NCI-H69 (cell line): ENCODE measurements at regions not wholly inside any gene's neighbourhood (a gene's known extent, or its start where the extent isn't known, plus 50 kb on each side); places are given as distances from the start of the nearest gene placed in this dataset.
A peak's percentile ranks its signal among the peaks of the same experiment; 100 is the strongest.
"Not testable (repeated sequence)": the region's sequence is repeated elsewhere in the genome, so short reads cannot be mapped to it uniquely, and the experiment has no call there.

ENCODE experiments used
- DNase-seq: peaks from one replicate; lab custom pipeline; 2025; lab: John Stamatoyannopoulos, UW

DNA sequence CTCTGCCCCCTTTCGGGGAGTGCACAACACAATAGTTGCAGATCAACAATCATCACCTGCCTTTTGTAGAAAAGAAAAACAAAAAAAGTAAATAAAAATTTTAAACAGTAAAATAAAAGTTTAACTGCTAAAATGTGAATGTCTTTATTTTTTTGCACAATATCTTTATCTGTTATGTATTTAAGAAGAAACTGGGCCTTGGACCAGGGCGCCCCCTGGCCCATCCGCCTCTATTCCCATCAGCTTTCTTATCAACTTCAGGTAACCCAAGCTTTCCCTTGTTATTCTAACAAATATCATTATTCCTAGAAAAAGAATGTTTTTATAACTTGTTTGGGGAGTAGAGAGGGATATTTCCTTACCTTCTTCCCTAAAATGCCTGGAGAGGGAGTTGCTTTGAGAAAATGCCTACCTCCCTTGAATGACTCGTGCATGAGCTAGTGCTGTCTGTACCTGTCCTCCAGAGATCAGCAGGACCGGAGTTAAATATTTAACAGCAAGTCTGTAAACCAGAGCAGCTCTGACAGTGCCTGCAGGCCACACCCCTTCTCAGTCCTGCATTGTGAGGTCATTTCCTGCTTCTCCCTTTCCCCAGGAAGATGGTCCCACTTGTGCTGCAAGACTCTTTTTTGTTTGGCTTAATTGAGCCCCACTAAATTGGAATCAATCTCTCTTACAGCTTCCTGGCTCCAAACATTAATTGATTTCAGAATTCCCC, 192.8 kb upstream of the RGS6 start:
- no peak for DNase-seq

DNA sequence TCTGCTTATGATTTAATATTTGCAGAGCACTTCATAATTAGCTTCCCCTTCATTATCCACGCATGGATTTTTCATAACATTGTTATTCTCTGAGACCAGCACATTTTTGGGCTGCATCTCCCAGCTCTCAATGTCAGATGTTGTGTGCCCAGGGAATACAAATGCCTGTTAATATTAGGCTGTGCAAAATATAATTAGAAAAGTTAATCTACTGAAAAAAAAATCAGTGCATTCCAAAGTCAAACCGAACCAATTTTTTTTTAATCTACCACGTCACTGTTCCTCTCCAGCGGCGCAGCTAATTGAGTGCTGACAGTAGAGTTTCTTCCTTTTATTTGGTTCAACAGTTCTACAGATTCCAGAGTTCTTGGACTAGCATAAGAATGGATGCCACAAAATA, 191.0 kb upstream of the RGS6 start:
- no peak for DNase-seq

DNA sequence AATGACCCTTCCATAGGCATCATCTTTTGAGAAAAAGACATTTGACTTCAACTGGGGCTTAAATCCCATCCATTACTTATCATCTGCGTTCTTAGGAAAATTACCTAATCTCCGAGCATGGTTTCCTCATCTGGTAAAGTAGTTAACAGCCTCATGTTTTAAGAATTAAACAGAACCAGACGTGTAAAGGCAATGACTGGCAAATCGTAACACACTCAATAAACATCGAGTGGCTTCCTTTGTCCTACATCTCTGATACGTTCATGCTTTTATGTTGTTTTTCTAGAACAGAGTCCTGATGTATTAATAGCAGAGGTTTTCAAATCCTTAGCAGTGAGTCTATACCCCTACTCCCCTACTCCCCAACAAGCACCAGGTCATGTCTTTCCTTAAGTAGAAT, 189.7 kb upstream of the RGS6 start:
- DNase-seq = no peak

DNA sequence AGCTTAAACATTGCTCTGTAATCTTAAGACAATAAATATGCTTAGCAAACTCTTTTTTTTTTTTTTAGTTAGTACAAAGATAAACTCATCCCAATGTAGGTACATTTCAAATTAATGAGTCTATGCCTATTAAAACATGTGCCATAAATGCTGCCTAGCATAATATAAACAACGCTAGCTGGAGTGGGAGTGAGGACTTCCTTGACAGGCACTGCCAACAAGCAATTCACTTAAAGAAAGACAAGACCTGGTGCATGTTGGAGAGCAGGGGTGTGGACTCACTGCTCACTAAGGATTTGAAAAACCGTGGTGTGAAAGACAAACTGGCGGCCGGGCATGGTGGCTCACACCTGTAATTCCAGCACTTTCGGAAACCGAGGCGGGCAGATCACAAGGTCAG, 187.2 kb upstream of the RGS6 start:
- no peak for DNase-seq

DNA sequence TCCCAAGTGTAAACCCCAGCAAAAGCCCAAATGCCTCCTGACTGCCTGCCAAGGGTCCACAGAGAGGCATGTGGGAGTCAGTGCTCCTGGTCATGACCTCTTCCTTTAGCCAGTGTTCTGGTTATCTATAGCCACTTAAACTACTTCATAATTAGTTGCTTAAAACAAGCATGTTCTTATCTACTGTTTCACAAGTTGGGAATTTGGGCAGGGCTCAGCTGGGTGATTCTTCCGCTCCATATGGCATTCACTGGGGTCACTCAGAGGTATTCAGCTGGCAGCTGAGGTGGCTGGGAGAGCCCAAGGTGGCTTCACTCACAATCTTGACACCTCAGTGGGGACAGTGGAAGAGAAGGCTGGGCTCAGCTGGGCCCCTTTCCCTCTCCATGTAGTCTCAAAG, 184.0 kb upstream of the RGS6 start:
- no peak for DNase-seq

DNA sequence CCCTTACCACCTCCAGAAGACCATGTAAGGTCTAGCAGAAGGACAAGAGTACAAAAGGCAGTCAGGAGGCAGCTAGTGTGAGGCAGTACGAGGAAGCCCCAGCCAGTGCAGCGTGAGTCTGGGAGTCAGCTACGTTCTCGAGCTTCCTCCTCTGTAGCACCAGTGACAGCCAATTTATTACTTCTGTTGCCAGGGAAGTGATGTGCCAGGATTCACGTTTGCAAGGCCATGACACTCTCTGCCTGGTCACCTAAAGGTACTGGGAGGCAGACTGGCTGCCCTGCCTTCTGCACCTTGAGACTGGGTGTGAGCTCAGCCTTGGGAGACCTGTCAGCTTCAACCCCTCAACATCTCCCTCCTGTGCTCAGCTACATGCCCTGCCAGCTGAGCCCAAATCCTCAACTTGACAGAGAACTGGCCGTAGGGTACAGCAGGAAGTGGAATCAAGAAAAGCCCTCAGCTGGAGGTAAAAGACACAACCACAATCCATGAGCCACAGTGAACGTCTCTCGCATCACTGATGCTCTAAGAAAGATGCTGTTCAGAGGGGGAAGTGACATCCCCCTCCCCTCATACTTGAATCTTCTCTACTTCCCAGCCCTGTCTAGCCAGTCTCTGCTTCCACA, 182.5 kb upstream of the RGS6 start:
- peak; percentile 8 for DNase-seq

DNA sequence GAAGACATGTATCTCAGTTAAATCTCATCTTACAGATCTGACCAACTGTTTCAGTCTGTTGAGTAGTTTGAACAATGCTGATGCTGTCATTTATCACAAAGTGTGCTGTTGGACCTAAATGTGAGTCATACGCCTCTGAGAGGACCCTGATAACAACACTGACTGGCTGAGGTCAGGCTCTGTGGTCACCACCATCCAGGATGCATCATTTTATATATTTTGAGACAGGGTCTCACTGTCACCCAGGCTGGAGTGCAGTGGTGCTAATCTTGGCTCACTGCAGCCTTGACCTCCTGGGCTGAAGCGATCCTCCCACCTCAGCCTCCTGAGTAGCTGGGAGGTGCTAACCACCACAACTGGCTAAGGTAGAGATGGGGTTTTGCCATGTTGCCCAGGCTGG, 181.0 kb upstream of the RGS6 start:
- no peak for DNase-seq

DNA sequence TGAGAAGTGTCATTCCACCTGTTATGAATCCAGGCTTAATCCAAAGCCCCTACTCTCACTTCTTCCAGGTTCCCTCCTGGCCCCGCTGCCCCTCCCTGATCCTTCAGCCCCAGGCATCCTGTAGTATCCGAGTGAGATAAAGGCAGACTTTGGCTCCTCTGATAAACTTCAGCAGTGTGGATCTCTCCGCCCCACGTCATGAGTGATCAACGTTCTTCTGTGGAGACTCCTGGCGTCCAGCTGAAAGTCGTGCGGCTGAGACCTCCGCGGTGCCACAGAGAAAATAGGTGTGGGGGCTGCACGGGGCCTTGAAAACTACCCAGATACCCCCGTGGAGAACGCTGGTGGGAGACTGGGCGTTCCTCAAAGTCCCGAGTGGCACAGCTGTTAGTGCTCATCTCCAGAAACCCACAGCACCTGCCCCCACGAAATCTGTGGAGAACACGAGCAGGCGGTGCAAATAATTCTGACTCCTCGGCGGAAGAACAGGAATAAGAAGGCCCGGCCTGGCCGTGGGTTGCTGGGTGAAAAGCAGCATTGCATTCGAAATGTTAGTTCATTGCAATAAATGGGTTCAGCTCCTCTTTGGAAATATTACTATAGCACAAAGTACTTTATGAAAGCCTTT, 180.0 kb upstream of the RGS6 start:
- DNase-seq = no peak

DNA sequence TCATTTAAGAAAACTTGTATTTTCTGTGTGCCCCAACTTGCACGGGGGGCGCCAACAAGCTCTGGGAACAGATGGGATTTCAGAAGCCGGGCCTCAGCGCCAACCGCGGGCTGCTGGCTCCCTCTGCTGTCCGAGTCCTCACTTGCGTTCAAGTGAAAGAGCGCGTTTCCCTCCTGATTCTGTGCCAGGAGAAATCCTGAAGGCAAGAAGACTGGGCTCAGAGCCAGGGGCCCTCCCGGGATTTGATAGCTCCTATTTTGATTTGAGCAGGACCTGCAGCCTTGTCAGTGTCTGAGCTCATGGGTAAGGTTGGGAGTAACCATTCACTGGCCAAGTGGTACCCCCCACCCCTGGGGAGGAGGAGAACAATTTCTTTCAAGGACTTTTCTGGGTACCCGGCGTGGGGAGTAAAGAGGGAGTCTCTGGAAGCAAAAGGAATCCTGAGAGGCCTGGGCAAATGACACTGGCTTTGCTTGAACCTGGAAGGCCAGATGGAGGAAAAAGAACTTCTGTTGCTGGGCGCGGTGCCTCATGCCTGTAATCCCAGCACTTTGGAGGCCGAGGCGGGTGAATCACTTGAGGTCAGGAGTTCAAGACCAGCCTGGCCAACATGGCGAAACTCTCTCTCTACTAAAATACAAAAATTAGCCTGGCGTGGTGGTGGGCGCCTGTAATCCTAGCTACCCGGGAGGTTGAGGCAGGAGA, 179.0 kb upstream of the RGS6 start:
- DNase-seq = peak; percentile 97

DNA sequence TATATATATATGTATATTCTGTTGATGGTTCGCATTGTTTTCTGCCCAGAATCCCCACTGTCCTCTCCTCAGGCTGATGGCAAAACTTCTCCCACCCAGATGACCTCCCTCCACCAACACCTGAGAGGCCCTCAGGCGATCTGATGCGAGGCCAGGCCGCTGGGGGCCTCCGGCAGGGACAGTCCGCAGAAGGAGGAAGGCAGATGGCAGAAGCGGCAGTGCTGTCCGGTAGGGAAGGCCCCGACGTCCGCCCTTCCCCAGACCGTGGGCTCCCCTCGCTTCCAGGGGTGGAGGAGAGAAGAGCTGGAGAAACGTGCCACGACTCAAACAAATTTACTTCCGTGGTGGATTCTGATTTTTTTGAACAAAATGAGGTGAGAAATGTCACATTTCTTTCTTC, 178.3 kb upstream of the RGS6 start:
- no peak for DNase-seq

DNA sequence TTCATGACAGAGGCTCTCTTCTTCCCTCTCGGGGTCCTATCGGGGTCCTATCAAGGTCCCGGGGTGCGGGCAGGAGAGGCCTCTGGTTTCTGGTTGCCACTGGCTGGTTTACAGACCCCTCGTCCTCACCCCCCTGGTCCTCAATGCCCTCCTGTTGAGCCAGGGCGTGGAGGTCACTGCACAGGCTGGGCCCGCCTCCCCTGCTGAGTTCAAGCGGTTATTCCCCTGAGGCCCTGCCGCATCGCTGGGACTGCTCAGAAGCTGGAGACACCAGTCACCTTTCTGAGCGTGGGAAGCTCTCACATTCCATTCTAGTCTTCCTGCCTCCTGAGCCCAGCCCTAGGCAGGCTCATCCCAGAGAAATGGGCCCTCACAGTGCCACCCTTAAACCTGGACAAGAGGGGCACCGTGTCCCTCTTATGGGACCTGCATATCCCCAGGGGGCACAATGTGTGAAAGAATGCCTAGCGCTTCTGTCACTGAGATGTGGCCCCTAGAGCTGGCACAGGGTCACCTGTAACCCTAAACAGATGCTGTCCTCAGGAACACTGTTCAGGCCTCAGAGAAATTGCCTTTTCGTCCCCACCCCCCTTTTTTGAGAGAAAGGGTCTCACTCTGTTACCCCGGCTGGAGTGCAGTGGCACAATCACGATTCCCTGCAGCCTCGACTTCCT, 177.7 kb upstream of the RGS6 start:
- no peak for DNase-seq

DNA sequence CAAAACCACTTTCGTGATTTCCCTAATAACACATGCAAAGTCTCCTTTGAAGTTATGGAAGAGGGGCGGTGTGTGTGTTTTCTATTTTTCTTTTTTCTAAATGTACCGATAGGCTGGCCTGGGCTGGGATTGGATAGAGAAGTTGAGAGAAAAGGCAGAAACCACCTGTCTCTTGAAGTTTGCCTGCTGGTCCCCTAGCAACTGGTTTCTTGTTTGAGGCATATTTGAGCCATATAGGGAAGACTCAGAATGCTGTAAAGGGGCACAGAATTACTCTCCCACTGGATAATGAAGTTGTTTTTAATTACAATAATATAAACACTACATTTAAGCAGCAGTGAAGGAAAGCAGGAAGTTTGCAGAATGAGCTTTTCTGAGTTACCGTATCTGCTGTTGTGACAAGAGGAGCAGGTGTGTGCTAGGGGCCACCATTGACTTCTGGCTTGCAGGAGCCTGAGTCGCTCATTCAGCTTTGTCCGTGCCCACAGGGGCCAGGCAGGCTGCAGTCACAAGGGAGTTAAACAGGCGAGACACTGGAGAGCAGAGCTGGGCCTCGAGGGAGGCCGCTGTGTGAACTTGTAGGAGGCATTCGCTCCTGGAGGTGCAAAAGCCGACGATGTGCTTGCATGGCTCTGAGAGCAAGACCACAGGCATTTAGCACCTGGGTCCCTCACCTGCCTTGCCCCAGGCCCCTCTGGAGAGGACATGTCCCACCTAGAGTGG, 173.8 kb upstream of the RGS6 start:
- peak; percentile 38 for DNase-seq

DNA sequence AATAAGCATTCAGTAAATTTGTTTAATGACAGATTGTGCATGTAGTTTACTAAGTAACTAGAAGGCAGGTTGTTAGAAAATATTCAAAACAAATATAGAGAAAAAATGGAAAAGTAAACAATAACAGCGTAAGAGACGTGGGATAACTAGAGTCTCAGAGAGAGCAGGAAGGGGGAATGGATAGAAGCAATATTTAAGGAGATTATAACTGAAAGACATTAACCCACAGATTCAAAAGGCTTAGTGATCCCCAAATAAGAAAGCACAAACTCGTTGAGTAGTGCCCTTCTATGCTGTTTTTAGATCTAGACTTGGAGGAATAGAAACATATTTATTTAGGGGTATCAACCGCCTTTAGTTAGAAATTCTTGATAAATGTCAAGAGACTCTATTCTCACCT, 169.7 kb upstream of the RGS6 start:
- no peak for DNase-seq

DNA sequence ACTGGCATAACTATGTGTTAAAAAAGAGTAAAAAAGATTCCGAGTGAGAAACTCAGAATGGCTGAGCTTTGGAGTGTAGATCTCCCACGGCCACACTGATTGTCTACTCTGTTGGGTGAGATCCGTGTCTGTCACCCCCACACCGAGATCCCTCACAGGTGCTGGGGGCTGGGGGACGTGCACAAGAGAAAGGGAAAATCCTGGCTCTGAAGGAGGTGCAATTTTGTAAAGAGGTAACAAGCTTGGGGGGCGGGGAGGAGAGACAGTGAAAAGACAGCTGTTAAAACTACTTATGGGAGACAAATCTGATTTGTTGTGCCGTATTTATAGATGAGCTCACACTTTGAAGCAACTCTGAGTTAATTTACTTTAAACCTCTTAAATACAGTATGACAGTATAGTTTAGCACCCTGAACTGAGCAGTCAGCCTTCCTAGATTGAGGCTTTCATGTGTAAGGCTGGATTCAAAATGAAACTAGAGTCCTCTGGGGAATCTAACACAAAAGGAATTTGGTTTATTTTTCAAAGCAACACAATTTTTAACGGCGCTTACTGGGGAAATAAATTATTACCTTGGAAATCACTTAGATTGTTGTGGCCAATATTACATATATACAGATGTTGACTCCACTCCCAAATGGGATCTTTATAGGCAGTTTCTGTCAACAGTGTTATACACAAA, 167.4 kb upstream of the RGS6 start:
- DNase-seq = peak; percentile 24

DNA sequence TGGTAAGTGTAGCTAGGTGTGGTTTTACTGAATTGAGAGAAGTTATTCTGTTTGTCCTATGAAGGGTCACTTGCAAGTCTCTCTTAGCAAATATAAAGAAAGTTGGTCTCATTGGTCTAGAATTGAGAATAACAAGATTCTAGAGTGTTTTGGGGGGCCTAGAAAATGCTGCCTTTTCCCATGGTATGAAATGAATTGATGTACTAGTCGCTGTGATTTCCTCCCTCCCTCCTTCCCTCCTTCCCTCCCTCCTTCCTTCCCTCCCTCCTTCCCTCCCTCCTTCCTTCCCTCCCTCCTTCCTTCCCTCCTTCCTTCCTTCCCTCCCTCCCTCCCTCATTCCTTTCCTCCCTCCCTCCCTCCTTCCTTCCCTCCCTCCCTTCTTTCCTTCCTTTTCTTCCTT, 166.7 kb upstream of the RGS6 start:
- DNase-seq = no peak

DNA sequence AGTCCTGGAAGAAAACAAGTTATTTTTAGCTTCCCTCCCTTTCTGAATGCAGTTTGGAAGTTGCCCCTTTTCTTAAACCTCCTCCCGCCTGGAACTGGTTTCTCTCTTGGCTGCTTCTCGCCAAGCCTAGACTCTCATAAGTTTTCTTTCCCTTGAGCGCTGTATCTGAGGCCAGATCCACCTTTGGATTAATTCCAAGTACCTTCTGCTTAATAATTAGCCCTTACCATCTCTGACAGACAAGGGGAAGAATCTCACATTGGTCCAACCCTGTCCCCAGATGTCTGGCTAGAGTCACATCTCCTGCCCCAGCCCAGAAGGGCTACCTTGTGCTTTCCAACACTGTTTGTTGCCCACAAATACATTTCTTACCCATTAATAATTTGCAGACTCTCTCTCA, 161.8 kb upstream of the RGS6 start:
- no peak for DNase-seq

DNA sequence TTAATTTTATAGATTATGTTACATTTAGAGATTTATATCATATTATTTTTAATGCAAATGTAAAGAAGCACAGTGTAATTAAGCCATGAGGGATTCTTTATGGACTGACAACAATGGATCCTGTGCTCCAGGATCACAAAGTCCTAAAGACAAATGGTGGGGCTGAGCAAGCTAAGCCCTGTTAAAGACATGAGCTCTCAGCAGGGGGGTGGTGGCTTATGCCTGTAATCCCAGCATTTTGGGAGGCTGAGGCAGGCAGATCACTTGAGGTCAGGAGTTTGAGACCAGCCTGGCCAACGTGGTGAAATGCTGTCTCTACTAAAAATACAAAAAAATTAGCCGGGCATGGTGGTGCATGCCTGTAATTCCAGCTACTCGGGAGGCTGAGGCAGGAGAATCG, 160.8 kb upstream of the RGS6 start:
- not testable (repeated sequence) for DNase-seq

DNA sequence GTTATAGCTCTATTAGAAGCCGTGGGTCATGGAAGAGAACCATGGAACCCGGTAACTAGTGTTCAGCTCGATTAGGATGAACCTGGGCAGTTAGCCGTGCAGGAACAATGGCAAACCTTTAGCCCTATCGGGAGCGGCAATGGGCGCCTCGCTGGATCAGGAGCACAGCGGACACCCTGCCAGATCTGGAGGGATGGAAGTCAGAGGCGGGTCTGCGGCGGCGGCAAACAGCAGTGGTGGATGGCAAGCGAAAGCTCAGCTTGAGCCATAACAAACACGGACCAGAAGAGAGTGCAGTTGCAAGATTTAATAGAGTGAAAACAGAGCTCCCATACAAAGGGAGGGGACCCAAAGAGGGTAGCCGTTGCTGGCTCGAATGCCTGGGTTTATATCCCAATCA, 160.2 kb upstream of the RGS6 start:
- DNase-seq = not testable (repeated sequence)

DNA sequence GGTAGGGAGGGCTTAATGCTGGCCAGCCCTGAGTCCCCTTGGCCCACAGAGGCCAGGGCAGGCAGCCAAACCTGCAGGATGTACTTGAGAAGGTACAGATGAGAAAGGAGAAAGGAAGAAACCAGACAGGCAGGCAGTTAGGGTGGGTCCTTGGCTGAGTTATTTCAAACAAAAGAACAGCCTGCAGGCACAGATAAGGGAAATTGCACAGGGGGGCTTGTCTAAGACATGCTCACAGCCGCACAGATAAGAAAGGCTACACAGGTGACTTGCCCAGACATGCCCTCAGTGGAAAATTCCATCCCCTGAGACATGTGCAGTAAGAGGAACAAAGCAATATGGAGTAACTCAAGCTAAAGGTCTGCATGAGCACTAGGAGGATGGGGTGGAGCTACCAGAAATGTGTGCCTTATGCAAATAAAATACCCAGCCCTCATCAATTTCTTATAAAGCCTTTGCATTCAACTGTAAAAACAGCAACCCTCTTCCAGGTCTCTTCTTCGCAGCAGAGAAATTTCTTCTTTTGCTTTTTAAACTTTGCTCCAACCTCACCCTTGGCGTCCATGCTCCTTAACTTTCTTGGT, 158.2 kb upstream of the RGS6 start:
- DNase-seq = no peak

DNA sequence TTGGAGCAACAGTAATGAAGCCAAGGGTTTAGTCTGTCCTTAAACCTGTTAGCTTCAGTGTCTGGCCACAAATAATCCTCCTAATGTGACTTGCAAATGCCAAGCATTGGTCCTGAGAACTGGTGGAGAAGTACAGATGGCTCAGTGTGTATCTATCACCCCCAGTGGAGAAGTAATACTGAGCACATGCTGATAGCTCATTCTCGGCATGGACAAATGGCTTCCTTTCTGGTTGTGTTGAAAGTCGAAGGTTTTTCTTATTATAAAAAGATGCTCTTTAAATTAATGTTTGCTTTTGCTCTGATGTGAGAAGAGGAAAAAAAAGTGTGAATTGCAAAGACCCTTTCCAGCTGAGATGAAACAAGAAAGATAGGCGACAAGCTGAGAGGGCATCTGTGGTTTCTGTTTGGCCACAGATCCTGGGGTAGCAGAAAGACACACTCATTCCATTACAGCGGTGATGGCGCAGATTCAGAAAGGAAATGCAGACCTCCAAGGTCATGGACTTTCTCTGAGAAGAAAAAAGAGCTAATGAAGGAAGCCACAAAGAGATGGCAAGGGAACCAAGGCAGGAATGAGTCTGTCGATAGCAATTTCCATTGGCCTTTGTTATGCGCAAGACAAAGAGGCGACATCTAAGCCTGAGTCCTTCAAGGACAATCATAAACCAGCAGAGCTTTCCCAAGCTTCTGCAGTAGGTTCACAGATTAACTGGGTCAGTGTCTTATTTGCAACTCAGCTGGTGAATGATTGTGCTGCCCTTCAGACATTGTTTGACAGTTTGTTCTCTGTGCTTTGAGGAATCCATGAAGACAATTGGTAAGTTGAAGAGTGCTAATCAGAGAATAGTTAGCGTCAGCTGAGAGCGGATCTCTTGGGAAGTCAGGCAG, 155.5 kb upstream of the RGS6 start:
- no peak for DNase-seq
